Omental fat pad (tissue), 3 donors: ENCODE measurements at regions not wholly inside any gene's neighbourhood (a gene's known extent, or its start where the extent isn't known, plus 50 kb on each side); places are given as distances from the start of the nearest gene placed in this dataset.
A peak's percentile ranks its signal among the peaks of the same experiment; 100 is the strongest.

Experiments
- ATAC-seq: fragments of 150-250 bp; one replicate; pipeline ENCODE4 v1.9.1; 2016; ENCODE audit warnings: mild to moderate bottlenecking, moderate library complexity; ENCODE audit not compliant: low FRiP score
- DNase-seq: peaks from one replicate; pipeline ENCODE4 v3.0.0-alpha.2; 2019; ENCODE audit warnings: low spot score
- CTCF ChIP-seq, 3 donors: fragments of 450-650 bp; IDR thresholded peaks; one replicate each; pipeline ENCODE4 v1.5.1; 2016 to 2017; ENCODE audit warnings: antibody characterized with exemption in 3 of 3, mild to moderate bottlenecking in 3 of 3, moderate library complexity in 2 of 3

DNA sequence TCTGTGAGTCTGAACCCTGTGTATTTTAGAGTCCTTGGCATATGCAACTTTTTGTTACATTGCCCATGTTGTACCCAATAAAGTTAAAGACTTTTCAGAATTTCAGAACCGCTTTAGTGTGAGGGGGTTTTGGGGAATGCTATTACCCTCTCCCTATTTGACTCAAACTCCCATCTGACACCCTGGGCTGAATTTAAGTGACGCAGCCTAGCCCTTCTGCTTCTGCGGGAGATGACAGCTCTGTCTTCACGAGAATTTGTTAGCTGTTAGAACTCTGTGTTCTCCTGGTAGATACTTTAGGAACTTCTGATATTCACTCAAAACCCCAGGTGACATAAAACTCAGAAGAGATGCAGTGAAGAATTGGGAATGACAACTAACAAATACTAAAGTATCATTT, 500.6 kb upstream of the ID4 start:
- ATAC-seq (no peak), DNase-seq (no peak)
- TF ChIP-seq CTCF (IDR thresholded peaks at IDR 0.05), result no peak

DNA sequence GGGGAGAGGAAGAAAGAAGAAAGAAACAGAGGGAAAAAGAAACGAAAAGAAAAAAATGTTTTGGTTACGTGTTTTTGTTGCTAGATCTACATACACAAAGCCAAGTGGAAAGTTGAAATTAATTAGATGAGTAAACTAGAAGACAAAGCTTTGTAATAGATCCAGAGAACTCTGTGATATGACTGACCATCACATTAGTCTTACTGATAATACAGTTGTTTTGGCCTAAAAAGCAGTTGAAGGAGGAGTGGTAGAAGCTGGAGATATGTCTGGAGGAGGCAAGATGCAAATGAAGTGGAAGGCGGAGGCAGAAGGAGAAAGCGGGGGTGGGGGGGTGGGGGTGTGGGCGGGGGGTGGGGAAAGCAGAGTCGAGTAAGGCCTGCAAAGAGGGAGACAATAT, 500.1 kb upstream of the ID4 start:
- ATAC-seq, result peak; percentile 78
- TF ChIP-seq CTCF (IDR thresholded peaks at IDR 0.05), result no peak
- no peak for DNase-seq

GRCh38 chr6:19342616-19343015, 494.6 kb upstream of the ID4 start:
- TF ChIP-seq CTCF (IDR thresholded peaks at IDR 0.05), result no peak
- DNase-seq, result no peak
- ATAC-seq, result no peak

DNA sequence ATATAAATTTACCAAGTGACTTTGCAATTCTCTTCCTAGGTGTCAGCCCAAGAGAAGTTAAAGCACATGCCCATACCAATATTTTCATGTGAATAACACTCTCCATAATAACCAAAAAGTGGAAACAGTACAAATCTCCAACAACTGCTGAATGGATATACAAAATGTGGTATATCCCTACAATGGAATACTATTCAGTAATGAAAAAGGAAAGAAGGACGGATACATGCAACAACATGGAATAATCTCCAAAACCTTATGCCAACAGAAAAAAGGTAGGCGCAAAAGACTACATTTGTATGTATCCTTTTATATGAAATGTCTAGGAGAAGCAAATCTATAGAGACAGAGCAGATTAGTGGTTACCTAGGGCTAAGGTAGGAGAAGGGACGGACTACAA, 487.7 kb upstream of the ID4 start:
- no peak for TF ChIP-seq CTCF (IDR thresholded peaks at IDR 0.05)
- no peak for ATAC-seq
- no peak for DNase-seq

DNA sequence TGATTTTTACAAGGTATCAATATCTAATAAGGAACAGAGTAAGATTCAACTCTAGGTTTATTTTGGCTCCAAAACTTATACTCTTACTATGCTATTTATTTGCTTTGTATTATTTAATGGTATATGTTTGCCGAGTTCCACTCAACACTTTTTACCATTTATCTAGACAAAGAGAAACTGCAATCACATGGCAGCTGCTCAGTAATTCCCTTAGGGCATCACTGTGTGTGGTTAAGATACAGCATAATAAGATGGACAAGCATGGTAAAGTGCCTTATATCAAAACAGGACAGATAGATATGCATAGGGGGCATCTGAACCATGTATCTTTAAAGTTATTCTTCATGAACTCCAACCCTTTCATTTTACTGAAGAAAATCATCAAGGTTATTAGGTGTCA, 483.0 kb upstream of the ID4 start:
- no peak for TF ChIP-seq CTCF (IDR thresholded peaks at IDR 0.05)
- no peak for ATAC-seq
- no peak for DNase-seq

- TF ChIP-seq CTCF (IDR thresholded peaks at IDR 0.05), result no peak
- DNase-seq (no peak), ATAC-seq (no peak)
Observed at GRCh38 chr6:19356692-19357091, 480.5 kb upstream of the ID4 start.

DNA sequence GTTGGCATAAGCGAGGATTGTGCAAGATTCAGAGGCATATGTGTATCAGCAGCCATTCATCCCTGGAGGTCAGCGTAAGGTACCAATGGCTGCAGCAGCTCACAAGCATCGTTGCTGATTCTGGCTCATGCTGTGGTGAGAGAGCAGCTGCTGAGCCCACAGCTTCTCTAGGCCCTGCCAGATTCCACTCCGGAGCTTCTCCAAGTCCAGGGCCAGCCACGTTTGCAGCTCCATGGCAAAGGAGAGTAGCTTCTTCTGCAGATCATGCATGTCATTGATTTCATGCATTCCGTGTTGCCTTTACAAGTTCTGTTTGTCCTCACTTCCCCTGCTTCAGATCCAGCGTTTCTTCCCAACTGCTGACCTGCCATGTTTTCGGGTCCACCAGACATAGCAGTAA, 474.8 kb upstream of the ID4 start:
- TF ChIP-seq CTCF (IDR thresholded peaks at IDR 0.05), result no peak

More for the DNA sequence above, 474.8 kb upstream of the ID4 start:
- DNase-seq (no peak), ATAC-seq (no peak)
